Embryonic facial prominence (tissue), 1 donor: ENCODE measurements at regions not wholly inside any gene's neighbourhood (a gene's known extent, or its start where the extent isn't known, plus 50 kb on each side); places are given as distances from the start of the nearest gene placed in this dataset.
"Not testable (repeated sequence)": the region's sequence is repeated elsewhere in the genome, so short reads cannot be mapped to it uniquely, and the experiment has no call there.

Experiments
- DNase-seq: peaks from one replicate; pipeline ENCODE4 v3.0.0-alpha.2; 2016; ENCODE audit errors: extremely low spot score

GRCh38 chr3:102036472-102036871, 187.2 kb downstream of the NFKBIZ start:
- DNase-seq, result no peak

- DNase-seq, result no peak
These were observed 187.9 kb downstream of the NFKBIZ start for GRCh38 chr3:102037209-102037608.

GRCh38 chr3:102037791-102038190, 188.5 kb downstream of the NFKBIZ start:
- no peak for DNase-seq

- DNase-seq, result no peak
These were observed 189.3 kb downstream of the NFKBIZ start for GRCh38 chr3:102038477-102039142.

- DNase-seq, result not testable (repeated sequence)
These were observed 190.8 kb downstream of the NFKBIZ start for GRCh38 chr3:102040144-102040543.

GRCh38 chr3:102053375-102053989, 204.2 kb downstream of the NFKBIZ start:
- DNase-seq, result no peak

GRCh38 chr3:102054543-102055080, 205.3 kb downstream of the NFKBIZ start:
- DNase-seq, result no peak

- no peak for DNase-seq
These were observed 208.6 kb downstream of the NFKBIZ start for GRCh38 chr3:102057781-102058421.

- no peak for DNase-seq
These were observed 210.0 kb downstream of the NFKBIZ start for GRCh38 chr3:102059145-102059943.

- DNase-seq, result no peak
These were observed 211.5 kb downstream of the NFKBIZ start for GRCh38 chr3:102060814-102061213.

- DNase-seq, result no peak
These were observed 214.3 kb downstream of the NFKBIZ start for GRCh38 chr3:102063572-102063971.

GRCh38 chr3:102066470-102066869, 217.2 kb downstream of the NFKBIZ start:
- no peak for DNase-seq

- DNase-seq, result no peak
These were observed 219.0 kb downstream of the NFKBIZ start for GRCh38 chr3:102068327-102068726.

GRCh38 chr3:102068736-102069135, 219.4 kb downstream of the NFKBIZ start:
- DNase-seq, result no peak

GRCh38 chr3:102069211-102069662, 219.9 kb downstream of the NFKBIZ start:
- no peak for DNase-seq

GRCh38 chr3:102074946-102075345, 225.6 kb downstream of the NFKBIZ start:
- no peak for DNase-seq

GRCh38 chr3:102078401-102078800, 229.1 kb downstream of the NFKBIZ start:
- no peak for DNase-seq

- DNase-seq, result no peak
These were observed 229.8 kb downstream of the NFKBIZ start for GRCh38 chr3:102078854-102079808.

GRCh38 chr3:102079809-102080197, 230.5 kb downstream of the NFKBIZ start:
- no peak for DNase-seq

GRCh38 chr3:102081572-102082289, 232.4 kb downstream of the NFKBIZ start:
- no peak for DNase-seq
